ENCODE measurements at regions not wholly inside any gene's neighbourhood (a gene's known extent, or its start where the extent isn't known, plus 50 kb on each side); places are given as distances from the start of the nearest gene placed in this dataset.
A peak's percentile ranks its signal among the peaks of the same experiment; 100 is the strongest.

DNA sequence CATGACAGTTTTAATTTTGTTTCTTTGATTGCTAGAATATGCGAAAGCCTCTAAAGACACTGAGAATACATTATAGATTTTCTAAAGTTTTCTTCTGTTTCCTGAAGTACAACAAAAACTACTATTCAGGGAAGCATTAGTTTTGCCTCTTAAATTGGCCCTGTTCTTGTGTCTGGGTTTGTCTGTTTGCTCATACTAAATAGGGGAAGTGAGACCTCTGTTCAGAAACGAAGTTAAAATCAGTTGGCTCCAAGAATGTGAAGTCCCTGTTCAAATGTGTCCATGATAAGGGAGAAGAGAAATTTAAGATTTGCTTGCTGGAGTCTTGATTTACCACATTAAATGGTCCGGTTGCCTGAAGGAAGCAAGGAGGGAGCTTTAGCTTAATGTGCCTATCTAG is 327.3 kb upstream of the GBE1 start:
- DNase-seq (ENCODE audit: low read depth): no peak

- DNase-seq (ENCODE audit: low read depth): peak; percentile 73
Observed at GRCh38 chr3:82087958-82088357, 326.5 kb upstream of the GBE1 start.

DNA sequence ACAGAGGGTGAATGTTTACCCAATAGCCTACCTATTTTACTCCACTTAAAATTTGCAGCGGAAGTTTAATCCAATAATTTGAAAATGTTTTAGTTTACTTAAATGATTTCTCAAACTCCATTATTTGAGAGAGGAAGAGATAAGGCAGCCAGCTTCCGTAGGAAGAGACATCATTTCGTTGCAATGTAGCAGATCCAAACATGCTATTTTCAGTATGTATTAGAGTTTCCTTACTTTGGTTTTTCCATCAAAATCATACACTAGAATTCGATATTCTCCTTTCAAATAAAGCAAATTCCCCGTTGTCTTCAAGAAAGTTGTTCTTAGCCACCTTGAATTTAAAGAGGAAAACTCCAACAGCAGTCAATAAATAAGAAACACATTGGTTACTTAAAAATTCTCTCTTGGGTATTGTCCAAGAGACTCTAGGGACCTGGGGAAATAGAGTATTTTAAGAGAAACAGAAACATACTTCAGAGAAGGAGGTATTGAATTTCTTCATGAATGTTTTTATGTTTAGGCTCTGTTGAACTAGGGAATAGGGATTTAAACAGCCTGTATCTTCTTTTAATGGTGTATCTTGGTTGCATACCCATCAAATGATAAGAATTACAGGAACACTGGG is 324.5 kb upstream of the GBE1 start:
- no peak for DNase-seq (ENCODE audit: low read depth)

DNA sequence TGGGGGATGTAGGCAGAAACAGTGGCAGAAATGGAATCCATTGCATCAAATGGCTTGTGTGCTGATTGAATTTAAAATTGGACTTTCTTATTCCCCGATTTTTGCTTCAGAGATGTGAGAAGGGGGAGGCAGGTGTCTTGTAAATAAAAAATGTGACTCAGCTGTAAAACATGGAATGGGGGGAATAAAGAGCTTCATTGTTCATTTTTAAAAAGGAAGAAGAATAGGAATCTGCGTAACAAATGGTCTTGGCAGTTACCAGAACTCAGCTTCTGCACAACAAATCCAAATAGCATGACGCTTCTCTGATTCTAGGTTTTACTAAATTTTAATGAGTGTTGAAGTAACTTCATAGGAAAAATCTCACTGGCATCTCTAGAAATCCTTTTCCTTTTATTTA is 323.9 kb upstream of the GBE1 start:
- peak; percentile 31 for DNase-seq (ENCODE audit: low read depth)

GRCh38 chr3:82084824-82085223 is 323.4 kb upstream of the GBE1 start:
- DNase-seq (ENCODE audit: low read depth): no peak

DNA sequence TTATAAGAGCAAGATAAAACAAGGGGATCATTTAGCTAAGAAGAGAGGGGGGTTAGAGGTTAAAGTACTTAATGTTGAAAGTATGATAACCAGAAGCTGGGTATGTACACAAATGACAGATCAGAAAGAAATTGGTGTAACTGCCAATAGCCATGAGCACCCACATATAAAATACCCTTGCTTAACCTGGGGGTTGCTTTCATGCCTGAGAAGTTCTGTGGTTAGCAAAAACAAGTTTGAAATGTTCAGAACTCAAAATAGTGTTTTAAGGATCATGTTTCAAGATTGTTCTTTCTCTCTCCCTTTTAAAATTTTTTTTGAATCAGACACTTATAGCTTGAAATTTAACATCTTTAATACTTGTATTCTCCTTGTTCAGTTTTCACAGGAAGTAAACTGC is 321.4 kb upstream of the GBE1 start:
- no peak for DNase-seq (ENCODE audit: low read depth)

GRCh38 chr3:82081351-82081750 is 319.9 kb upstream of the GBE1 start:
- DNase-seq (ENCODE audit: low read depth): no peak

GRCh38 chr3:82080792-82081191 is 319.3 kb upstream of the GBE1 start:
- DNase-seq (ENCODE audit: low read depth): no peak

- DNase-seq (ENCODE audit: low read depth): peak; percentile 22
Observed at GRCh38 chr3:82080261-82080660, 318.8 kb upstream of the GBE1 start.

GRCh38 chr3:82079335-82079890 is 318.0 kb upstream of the GBE1 start:
- peak; percentile 10 for DNase-seq (ENCODE audit: low read depth)

DNA sequence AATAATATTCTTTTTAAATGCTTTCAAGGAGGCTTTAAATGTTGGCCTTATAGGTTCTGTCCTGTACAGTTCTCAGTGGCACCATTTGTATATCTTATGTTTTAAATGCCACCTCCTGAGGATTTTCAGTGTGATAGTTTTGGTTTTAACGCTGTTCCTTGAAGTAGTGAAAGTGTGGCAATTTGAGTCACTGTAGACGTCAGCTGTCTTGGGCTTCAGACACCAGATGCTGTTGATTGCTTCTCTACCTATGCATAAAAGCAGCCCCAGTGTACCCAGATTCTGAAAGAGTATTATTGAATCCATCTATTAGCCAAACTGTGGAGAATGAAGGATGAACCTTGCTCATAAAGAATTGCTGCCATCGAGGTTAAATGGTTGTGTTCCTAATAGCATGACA is 316.8 kb upstream of the GBE1 start:
- no peak for DNase-seq (ENCODE audit: low read depth)

DNA sequence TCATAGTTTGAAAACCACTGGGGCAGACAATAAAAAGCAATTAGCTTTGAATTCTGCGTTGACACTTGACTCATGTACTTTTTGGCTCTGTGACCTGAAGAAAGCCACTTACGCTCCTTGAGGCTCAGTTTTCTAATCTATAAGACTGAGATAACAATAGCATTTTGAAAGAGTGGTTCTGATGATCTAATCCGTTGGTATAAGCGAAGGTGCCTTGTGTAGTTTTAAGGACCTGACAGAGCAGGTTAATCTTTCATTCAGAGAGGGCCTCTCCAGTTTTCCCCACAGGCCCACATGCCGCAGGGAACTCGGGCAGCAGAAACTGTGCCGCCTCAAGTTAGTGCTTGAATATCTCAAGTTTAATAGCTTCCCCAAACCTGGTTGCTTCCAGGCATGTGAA is 306.0 kb upstream of the GBE1 start:
- no peak for DNase-seq (ENCODE audit: low read depth)

GRCh38 chr3:82058809-82059208 is 297.4 kb upstream of the GBE1 start:
- DNase-seq (ENCODE audit: low read depth): peak; percentile 14

GRCh38 chr3:82055792-82056191 is 294.3 kb upstream of the GBE1 start:
- peak; percentile 58 for DNase-seq (ENCODE audit: low read depth)

DNA sequence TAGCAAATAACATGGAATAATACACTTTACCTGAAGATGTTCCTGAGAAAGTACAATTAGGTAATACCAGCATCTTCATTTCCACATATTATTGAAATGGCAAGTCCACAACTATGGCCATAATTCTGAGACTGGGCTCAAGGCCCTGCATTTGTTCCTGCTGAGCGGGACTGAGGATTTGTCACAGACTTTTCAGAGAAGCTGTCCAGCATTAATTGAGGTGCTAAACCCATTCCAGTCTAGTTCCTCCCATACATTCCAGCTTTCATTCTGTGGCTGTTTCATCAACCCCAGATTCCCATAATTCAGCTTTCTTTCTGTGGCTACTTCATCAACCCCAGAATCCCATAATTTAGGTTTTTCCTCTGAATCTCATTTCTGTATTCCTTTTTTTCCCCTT is 293.4 kb upstream of the GBE1 start:
- DNase-seq (ENCODE audit: low read depth): no peak

- DNase-seq (ENCODE audit: low read depth): no peak
Observed at GRCh38 chr3:82053236-82053635, 291.8 kb upstream of the GBE1 start.

- no peak for DNase-seq (ENCODE audit: low read depth)
Observed at GRCh38 chr3:82050382-82050781, 288.9 kb upstream of the GBE1 start.

GRCh38 chr3:82048711-82049110 is 287.3 kb upstream of the GBE1 start:
- no peak for DNase-seq (ENCODE audit: low read depth)

GRCh38 chr3:82044930-82045705 is 283.7 kb upstream of the GBE1 start:
- DNase-seq (ENCODE audit: low read depth): peak; percentile 26

GRCh38 chr3:82038556-82038955 is 277.1 kb upstream of the GBE1 start:
- no peak for DNase-seq (ENCODE audit: low read depth)

GRCh38 chr3:82033186-82033585 is 271.7 kb upstream of the GBE1 start:
- no peak for DNase-seq (ENCODE audit: low read depth)

- no peak for DNase-seq (ENCODE audit: low read depth)
Observed at GRCh38 chr3:82031596-82031995, 270.2 kb upstream of the GBE1 start.

DNA sequence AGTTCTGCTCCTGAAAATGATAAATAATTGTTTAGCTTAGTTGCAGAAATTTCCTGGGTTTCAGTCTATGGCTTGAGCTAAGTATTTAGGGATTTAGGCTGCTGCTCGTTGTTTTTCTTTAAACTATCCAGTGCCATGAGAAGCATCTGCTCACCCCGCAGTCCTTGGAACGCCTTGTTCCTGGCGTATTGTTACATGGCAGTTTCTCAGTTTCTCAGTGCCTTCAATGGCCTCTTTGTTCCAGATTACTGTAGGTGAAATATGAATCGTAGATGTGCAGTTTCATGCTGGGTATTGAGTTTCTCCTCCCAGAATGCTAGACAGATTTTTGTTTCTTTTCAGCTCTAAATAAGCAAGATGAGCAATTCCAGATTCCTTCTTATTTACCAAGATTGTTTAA is 269.5 kb upstream of the GBE1 start:
- DNase-seq (ENCODE audit: low read depth): no peak
